ENCODE measurements at regions not wholly inside any gene's neighbourhood (a gene's known extent, or its start where the extent isn't known, plus 50 kb on each side); places are given as distances from the start of the nearest gene placed in this dataset.

GRCh38 chr4:107125496-107125895, 89.4 kb upstream of the DKK2 start:
- no peak overlapping the region for H3K4me3 ChIP-seq (ENCODE audit: low read length)
- TF ChIP-seq, protein P1, sequence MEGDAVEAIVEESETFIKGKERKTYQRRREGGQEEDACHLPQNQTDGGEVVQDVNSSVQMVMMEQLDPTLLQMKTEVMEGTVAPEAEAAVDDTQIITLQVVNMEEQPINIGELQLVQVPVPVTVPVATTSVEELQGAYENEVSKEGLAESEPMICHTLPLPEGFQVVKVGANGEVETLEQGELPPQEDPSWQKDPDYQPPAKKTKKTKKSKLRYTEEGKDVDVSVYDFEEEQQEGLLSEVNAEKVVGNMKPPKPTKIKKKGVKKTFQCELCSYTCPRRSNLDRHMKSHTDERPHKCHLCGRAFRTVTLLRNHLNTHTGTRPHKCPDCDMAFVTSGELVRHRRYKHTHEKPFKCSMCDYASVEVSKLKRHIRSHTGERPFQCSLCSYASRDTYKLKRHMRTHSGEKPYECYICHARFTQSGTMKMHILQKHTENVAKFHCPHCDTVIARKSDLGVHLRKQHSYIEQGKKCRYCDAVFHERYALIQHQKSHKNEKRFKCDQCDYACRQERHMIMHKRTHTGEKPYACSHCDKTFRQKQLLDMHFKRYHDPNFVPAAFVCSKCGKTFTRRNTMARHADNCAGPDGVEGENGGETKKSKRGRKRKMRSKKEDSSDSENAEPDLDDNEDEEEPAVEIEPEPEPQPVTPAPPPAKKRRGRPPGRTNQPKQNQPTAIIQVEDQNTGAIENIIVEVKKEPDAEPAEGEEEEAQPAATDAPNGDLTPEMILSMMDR (conservative IDR thresholded peaks at IDR 0.05; ENCODE audit: low read length), result no peak
- DNase-seq (ENCODE audit: low read depth), result peak; percentile 18

GRCh38 chr4:107122736-107123135, 86.6 kb upstream of the DKK2 start:
- TF ChIP-seq, protein P1 (conservative IDR thresholded peaks at IDR 0.05; ENCODE audit: low read length), result no peak
- no peak for DNase-seq (ENCODE audit: low read depth)
- H3K4me3 ChIP-seq (ENCODE audit: low read length), result no peak overlapping the region

- TF ChIP-seq, protein P1 (conservative IDR thresholded peaks at IDR 0.05; ENCODE audit: low read length), result no peak
- no peak overlapping the region for H3K4me3 ChIP-seq (ENCODE audit: low read length)
- peak; percentile 8 for DNase-seq (ENCODE audit: low read depth)
These were observed 84.5 kb upstream of the DKK2 start for GRCh38 chr4:107120661-107121060.

- TF ChIP-seq, protein P1 (conservative IDR thresholded peaks at IDR 0.05; ENCODE audit: low read length), result no peak
- no peak for DNase-seq (ENCODE audit: low read depth)
- no peak overlapping the region for H3K4me3 ChIP-seq (ENCODE audit: low read length)
These were observed 81.6 kb upstream of the DKK2 start for GRCh38 chr4:107117726-107118125.

DNA sequence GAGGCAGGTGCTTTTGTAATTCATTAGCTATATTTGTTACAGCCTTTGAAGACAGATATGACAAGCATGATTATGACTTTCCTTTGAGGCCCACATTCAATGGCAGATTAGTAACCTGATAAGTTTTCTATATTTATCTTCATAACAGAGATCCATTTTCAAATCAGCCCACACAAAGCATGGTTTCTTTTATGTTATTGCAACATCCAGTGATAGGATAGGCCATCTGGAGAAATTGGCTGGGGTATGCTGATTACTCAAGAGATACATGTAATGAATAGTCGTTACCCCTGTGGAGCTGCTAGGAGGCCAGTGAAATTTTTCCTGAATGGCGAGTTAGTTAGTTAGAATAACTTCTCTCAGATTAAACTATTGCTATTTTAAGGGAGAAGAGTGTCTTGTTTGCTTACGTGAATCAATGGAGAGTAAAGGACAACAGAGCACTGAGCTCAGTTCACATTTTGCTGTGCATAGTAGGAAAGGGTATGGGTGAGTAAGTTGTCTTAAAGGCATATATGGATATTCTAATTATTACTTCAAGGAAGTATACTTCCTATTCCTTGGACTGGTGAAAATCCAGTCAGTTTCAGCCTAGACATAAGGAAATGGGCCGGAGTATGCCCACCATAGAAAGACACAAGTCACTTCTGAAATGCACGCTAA, 79.2 kb upstream of the DKK2 start:
- TF ChIP-seq, protein P1 (conservative IDR thresholded peaks at IDR 0.05; ENCODE audit: low read length), result no peak
- DNase-seq (ENCODE audit: low read depth), result peak; percentile 52
- no peak overlapping the region for H3K4me3 ChIP-seq (ENCODE audit: low read length)

DNA sequence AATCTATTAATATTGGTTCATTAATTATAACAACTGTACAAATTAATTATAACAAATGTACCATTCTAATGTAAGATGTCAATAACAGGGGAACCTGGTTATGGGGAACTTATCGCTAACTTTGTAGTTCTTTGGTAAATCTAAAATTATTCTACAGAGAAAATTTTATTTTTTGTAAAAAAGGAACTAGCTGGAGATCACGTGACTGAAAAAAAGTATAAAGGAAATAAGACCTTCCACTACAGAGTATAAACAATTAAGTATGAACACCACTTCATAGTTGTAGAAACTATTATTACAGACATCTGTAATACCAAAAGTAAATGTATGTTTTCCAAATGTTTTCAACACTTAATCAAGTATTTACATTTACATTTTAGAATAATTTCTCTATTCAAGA, 77.9 kb upstream of the DKK2 start:
- TF ChIP-seq, protein P1 (conservative IDR thresholded peaks at IDR 0.05; ENCODE audit: low read length), result no peak
- H3K4me3 ChIP-seq (ENCODE audit: low read length), result no peak overlapping the region
- DNase-seq (ENCODE audit: low read depth), result no peak

DNA sequence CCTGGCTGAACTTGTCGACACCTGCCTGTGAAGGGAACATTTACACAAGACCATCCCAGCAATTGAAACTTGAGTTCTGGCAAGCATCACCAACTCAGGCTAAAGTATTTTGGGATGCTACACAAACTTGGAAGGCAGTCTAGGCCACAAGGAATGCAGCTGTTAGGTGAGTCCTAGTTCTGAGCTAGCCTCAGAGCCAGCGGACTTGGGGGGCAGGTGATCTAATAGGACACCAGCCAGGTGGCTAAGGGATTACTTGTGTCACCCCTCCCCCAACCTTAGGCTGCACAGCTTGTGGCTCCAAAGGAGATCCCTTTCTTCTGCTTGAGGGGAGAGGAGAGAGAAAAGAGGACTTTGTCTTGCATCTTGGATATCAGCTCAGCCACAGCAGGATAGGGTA, 62.3 kb upstream of the DKK2 start:
- no peak overlapping the region for H3K4me3 ChIP-seq (ENCODE audit: low read length)
- TF ChIP-seq, protein P1 (conservative IDR thresholded peaks at IDR 0.05; ENCODE audit: low read length), result no peak
- DNase-seq (ENCODE audit: low read depth), result no peak

Measured in AG10803 (cell line).